LNCAP (cell line): ENCODE measurements at regions not wholly inside any gene's neighbourhood (a gene's known extent, or its start where the extent isn't known, plus 50 kb on each side); places are given as distances from the start of the nearest gene placed in this dataset.

Experiments used
- CTCF ChIP-seq: fragments of 450-650 bp; IDR thresholded peaks from 2 replicates; pipeline ENCODE4 v1.5.1; 2017; ENCODE audit warnings: mild to moderate bottlenecking

- TF ChIP-seq CTCF: no peak
Measured at GRCh38 chr7:115227473-115228235, 305.8 kb downstream of the MDFIC start.

- TF ChIP-seq CTCF: no peak
Measured at GRCh38 chr7:115226410-115226809, 304.5 kb downstream of the MDFIC start.

GRCh38 chr7:115224922-115225321 is 303.0 kb downstream of the MDFIC start:
- TF ChIP-seq CTCF: no peak

GRCh38 chr7:115223959-115224358 is 302.1 kb downstream of the MDFIC start:
- no peak for TF ChIP-seq CTCF

- no peak for TF ChIP-seq CTCF
Measured at GRCh38 chr7:115221456-115221855, 299.6 kb downstream of the MDFIC start.

- no peak for TF ChIP-seq CTCF
Measured at GRCh38 chr7:115218076-115218475, 296.2 kb downstream of the MDFIC start.

- TF ChIP-seq CTCF: no peak
Measured at GRCh38 chr7:115217373-115217772, 295.5 kb downstream of the MDFIC start.

GRCh38 chr7:115216652-115217051 is 294.8 kb downstream of the MDFIC start:
- TF ChIP-seq CTCF: no peak
